Activated B cell treated with CpG ODN at 0.5 μM for 24 hours (primary cell): ENCODE measurements at regions not wholly inside any gene's neighbourhood (a gene's known extent, or its start where the extent isn't known, plus 50 kb on each side); places are given as distances from the start of the nearest gene placed in this dataset.

Experiments
- ATAC-seq: fragments of 200-7000 bp; cut with Tn5 transposase; one replicate; pipeline ENCODE4 v1.10.0; 2021; ENCODE audit warnings: low read depth, mild to moderate bottlenecking, moderate library complexity
- CTCF ChIA-PET: fragments of 350-600 bp; sonication (Branson Sonifier 250); formaldehyde crosslinking; loops from one replicate; lab custom pipeline; 2021; ENCODE audit warnings: antibody characterized with exemption; lab: Charles Lee
- POLR2A ChIA-PET: fragments of 350-600 bp; sonication (Branson Sonifier 250); formaldehyde crosslinking; loops from one replicate; lab custom pipeline; 2021; ENCODE audit warnings: antibody characterized with exemption; lab: Charles Lee
- DNase-seq: peaks from one replicate; pipeline ENCODE4 v3.0.0; 2022
- H3K27ac Mint-ChIP-seq: one replicate; pipeline ENCODE4 v1.8.0; 2020; ENCODE audit warnings: mixed read lengths
- H3K27me3 Mint-ChIP-seq: one replicate; pipeline ENCODE4 v1.8.0; 2021; ENCODE audit warnings: mixed read lengths
- H3K36me3 Mint-ChIP-seq: one replicate; pipeline ENCODE4 v1.8.0; 2021; ENCODE audit warnings: low read depth, mixed read lengths
- H3K4me1 Mint-ChIP-seq: one replicate; pipeline ENCODE4 v1.8.0; 2021; ENCODE audit warnings: mixed read lengths
- H3K4me3 Mint-ChIP-seq: one replicate; pipeline ENCODE4 v1.8.0; 2020; ENCODE audit warnings: mild to moderate bottlenecking, mixed read lengths
- H3K9me3 Mint-ChIP-seq: one replicate; pipeline ENCODE4 v1.8.0; 2020; ENCODE audit warnings: mixed read lengths
- CTCF ChIP-seq: fragments of 200-600 bp; IDR thresholded peaks from one replicate; pipeline ENCODE4 v1.8.0; 2022; ENCODE audit warnings: antibody characterized with exemption, mild to moderate bottlenecking
- intact Hi-C: fragments of 100-400 bp; cut with micrococcal nuclease; formaldehyde crosslinking; loops from one replicate; pipeline ENCODE4 v1.15.1; 2024

GRCh38 chr9:75274781-75275180, 186.5 kb downstream of the OSTF1 start:
- H3K4me3 Mint-ChIP-seq: no peak overlapping the region
- DNase-seq: no peak
- ChIA-PET CTCF (no interaction called here), POLR2A (no interaction called here)
- H3K4me1 Mint-ChIP-seq: no peaks in the 10 kb centered on the region
- no peak overlapping the region for H3K27ac Mint-ChIP-seq
- TF ChIP-seq CTCF: no peak
- no peaks in the 10 kb centered on the region for H3K27me3 Mint-ChIP-seq
- intact Hi-C loops: no loop called here
- H3K36me3 Mint-ChIP-seq: no peaks in the 10 kb centered on the region
- ATAC-seq: no peak
- H3K9me3 Mint-ChIP-seq: peaks cover 20% of the 10 kb centered on the region

GRCh38 chr9:75282047-75282446, 193.7 kb downstream of the OSTF1 start:
- DNase-seq (no peak), ATAC-seq (no peak)
- ChIA-PET POLR2A (no interaction called here), CTCF (no interaction called here)
- intact Hi-C loops: no loop called here
- no peak overlapping the region for H3K27ac Mint-ChIP-seq
- H3K9me3 Mint-ChIP-seq: peaks cover 20% of the 10 kb centered on the region
- H3K4me3 Mint-ChIP-seq: no peak overlapping the region
- TF ChIP-seq CTCF: no peak
- H3K4me1 Mint-ChIP-seq: no peaks in the 10 kb centered on the region
- H3K36me3 Mint-ChIP-seq: no peaks in the 10 kb centered on the region
- no peaks in the 10 kb centered on the region for H3K27me3 Mint-ChIP-seq

- Mint-ChIP-seq H3K9me3 (peaks cover 13% of the 10 kb centered on the region), H3K4me1 (no peaks in the 10 kb centered on the region), H3K4me3 (no peak overlapping the region), H3K36me3 (no peaks in the 10 kb centered on the region), H3K27me3 (no peaks in the 10 kb centered on the region), H3K27ac (no peak overlapping the region)
- ChIA-PET CTCF (no interaction called here), POLR2A (no interaction called here)
- TF ChIP-seq CTCF: no peak
- intact Hi-C loops: no loop called here
- ATAC-seq: no peak
- no peak for DNase-seq
Observed at GRCh38 chr9:75289332-75289731, 201.0 kb downstream of the OSTF1 start.

GRCh38 chr9:75299324-75299723, 211.0 kb downstream of the OSTF1 start:
- Mint-ChIP-seq H3K27me3 (no peaks in the 10 kb centered on the region), H3K4me3 (no peak overlapping the region), H3K27ac (no peak overlapping the region), H3K9me3 (peaks cover 6% of the 10 kb centered on the region), H3K36me3 (no peaks in the 10 kb centered on the region), H3K4me1 (no peaks in the 10 kb centered on the region)
- TF ChIP-seq CTCF: no peak
- intact Hi-C loops: no loop called here
- ChIA-PET POLR2A (no interaction called here), CTCF (no interaction called here)
- ATAC-seq (no peak), DNase-seq (no peak)

- TF ChIP-seq CTCF: no peak
- CTCF ChIA-PET: no interaction called here
Observed at GRCh38 chr9:75333624-75334023, 245.3 kb downstream of the OSTF1 start.

More at GRCh38 chr9:75333624-75334023, 245.3 kb downstream of the OSTF1 start:
- intact Hi-C loops: no loop called here
- Mint-ChIP-seq H3K27me3 (no peaks in the 10 kb centered on the region), H3K4me1 (no peaks in the 10 kb centered on the region), H3K9me3 (peaks cover 21% of the 10 kb centered on the region), H3K36me3 (no peaks in the 10 kb centered on the region), H3K27ac (no peak overlapping the region), H3K4me3 (no peak overlapping the region)
- POLR2A ChIA-PET: no interaction called here
- DNase-seq (no peak), ATAC-seq (no peak)
